WTC11 (cell line): ENCODE measurements at regions not wholly inside any gene's neighbourhood (a gene's known extent, or its start where the extent isn't known, plus 50 kb on each side); places are given as distances from the start of the nearest gene placed in this dataset.
"Not testable (repeated sequence)": the region's sequence is repeated elsewhere in the genome, so short reads cannot be mapped to it uniquely, and the experiment has no call there.

Experiments used
- ATAC-seq: fragments of 200-7000 bp; cut with Tn5 transposase; 2 replicates; pipeline ENCODE4 v1.10.0; 2021; ENCODE audit warnings: mild to moderate bottlenecking, moderate library complexity
- CTCF ChIA-PET: fragments of 300-600 bp; sonication (Branson Sonifier 250); formaldehyde crosslinking; loops from one replicate; lab custom pipeline; 2021; ENCODE audit warnings: antibody characterized with exemption; lab: Charles Lee
- POLR2A ChIA-PET: fragments of 350-600 bp; sonication (Branson Sonifier 250); formaldehyde crosslinking; loops from one replicate; lab custom pipeline; 2021; ENCODE audit warnings: antibody characterized with exemption; lab: Charles Lee
- DNase-seq: peaks from one replicate; pipeline ENCODE4 v3.0.0; 2021; ENCODE audit warnings: low spot score
- H3K27ac Mint-ChIP-seq: 2 replicates; pipeline ENCODE4 v1.8.0; 2021; ENCODE audit warnings: mixed read lengths
- H3K27me3 Mint-ChIP-seq: 2 replicates; pipeline ENCODE4 v1.8.0; 2021; ENCODE audit warnings: low read depth, mild to moderate bottlenecking, moderate library complexity, mixed read lengths
- H3K36me3 Mint-ChIP-seq: 2 replicates; pipeline ENCODE4 v1.8.0; 2021; ENCODE audit warnings: mixed read lengths
- H3K4me1 Mint-ChIP-seq: 2 replicates; pipeline ENCODE4 v1.8.0; 2022; ENCODE audit warnings: mixed read lengths
- H3K4me3 Mint-ChIP-seq: 2 replicates; pipeline ENCODE4 v1.8.0; 2021; ENCODE audit warnings: mild to moderate bottlenecking, moderate library complexity, mixed read lengths
- H3K9me3 Mint-ChIP-seq: 2 replicates; pipeline ENCODE4 v1.8.0; 2021; ENCODE audit warnings: mixed read lengths
- ATF3 ChIP-seq: sonication (generic); formaldehyde crosslinking; conservative IDR thresholded peaks from 2 replicates; pipeline ENCODE4 v1.8.1; 2022; ENCODE audit warnings: mild to moderate bottlenecking, missing genetic modification reagents
- ATF6 ChIP-seq: sonication (generic); formaldehyde crosslinking; IDR thresholded peaks from 2 replicates; pipeline ENCODE4 v1.8.1; 2023; ENCODE audit warnings: mild to moderate bottlenecking, missing genetic modification reagents
- ERG ChIP-seq: fragments of 250-450 bp; sonication (Bioruptor Pico); IDR thresholded peaks from 2 replicates; pipeline ENCODE4 v1.8.0; 2021; ENCODE audit warnings: mild to moderate bottlenecking
- ETV6 ChIP-seq: sonication (generic); formaldehyde crosslinking; IDR thresholded peaks from 2 replicates; pipeline ENCODE4 v1.8.1; 2022; ENCODE audit warnings: mild to moderate bottlenecking, missing genetic modification reagents
- FOXP1 ChIP-seq: sonication (generic); formaldehyde crosslinking; IDR thresholded peaks from 2 replicates; pipeline ENCODE4 v1.8.0; 2022; ENCODE audit warnings: missing genetic modification reagents, mild to moderate bottlenecking, moderate library complexity, borderline replicate concordance
- MAX ChIP-seq: sonication (generic); formaldehyde crosslinking; IDR thresholded peaks from 2 replicates; pipeline ENCODE4 v1.8.0; 2022; ENCODE audit warnings: mild to moderate bottlenecking, missing genetic modification reagents
- NFE2L1 ChIP-seq: sonication (generic); formaldehyde crosslinking; IDR thresholded peaks from 2 replicates; pipeline ENCODE4 v1.8.1; 2023; ENCODE audit warnings: missing genetic modification reagents
- NR1H2 ChIP-seq: sonication (generic); formaldehyde crosslinking; IDR thresholded peaks from 2 replicates; pipeline ENCODE4 v1.9.0; 2021; ENCODE audit warnings: mild to moderate bottlenecking, moderate library complexity, missing genetic modification reagents
- NR3C1 ChIP-seq: sonication (generic); formaldehyde crosslinking; conservative IDR thresholded peaks from 2 replicates; pipeline ENCODE4 v1.8.1; 2023; ENCODE audit warnings: low read depth, mild to moderate bottlenecking, missing genetic modification reagents
- PRDM15 ChIP-seq: sonication (generic); formaldehyde crosslinking; IDR thresholded peaks from 2 replicates; pipeline ENCODE4 v1.8.0; 2022; ENCODE audit warnings: missing genetic modification reagents
- PRRX2 ChIP-seq: fragments of 250-450 bp; sonication (Bioruptor Pico); IDR thresholded peaks from 2 replicates; pipeline ENCODE4 v1.8.0; 2021; ENCODE audit warnings: mild to moderate bottlenecking
- SMAD3 ChIP-seq: sonication (generic); formaldehyde crosslinking; IDR thresholded peaks from 2 replicates; pipeline ENCODE4 v1.8.0; 2022; ENCODE audit warnings: missing genetic modification reagents, mild to moderate bottlenecking, borderline replicate concordance
- SMAD4 ChIP-seq: sonication (generic); formaldehyde crosslinking; IDR thresholded peaks from 2 replicates; pipeline ENCODE4 v1.8.0; 2022; ENCODE audit warnings: mild to moderate bottlenecking, missing genetic modification reagents
- TP53 ChIP-seq: sonication (generic); formaldehyde crosslinking; IDR thresholded peaks from 2 replicates; pipeline ENCODE4 v1.8.1; 2023; ENCODE audit warnings: mild to moderate bottlenecking, missing genetic modification reagents
- ZBTB21 ChIP-seq: sonication (generic); formaldehyde crosslinking; IDR thresholded peaks from 2 replicates; pipeline ENCODE4 v1.8.1; 2023; ENCODE audit warnings: mild to moderate bottlenecking, missing genetic modification reagents, borderline replicate concordance
- ZMAT4 ChIP-seq: fragments of 250-450 bp; sonication (Bioruptor Pico); IDR thresholded peaks from 2 replicates; pipeline ENCODE4 v1.9.0; 2021; ENCODE audit warnings: mild to moderate bottlenecking
- ZNF232 ChIP-seq: sonication (generic); formaldehyde crosslinking; IDR thresholded peaks from 2 replicates; pipeline ENCODE4 v1.8.0; 2022; ENCODE audit warnings: mild to moderate bottlenecking, missing genetic modification reagents
- ZNF416 ChIP-seq: fragments of 250-450 bp; sonication (Bioruptor Pico); IDR thresholded peaks from 2 replicates; pipeline ENCODE4 v1.9.0; 2021; ENCODE audit warnings: mild to moderate bottlenecking, inconsistent platforms
- ZNF425 ChIP-seq: fragments of 250-450 bp; sonication (Bioruptor Pico); conservative IDR thresholded peaks from 2 replicates; pipeline ENCODE4 v1.9.0; 2021; ENCODE audit warnings: mild to moderate bottlenecking
- ZNF671 ChIP-seq: fragments of 250-450 bp; sonication (Bioruptor Pico); IDR thresholded peaks from 2 replicates; pipeline ENCODE4 v1.8.0; 2021; ENCODE audit warnings: mild to moderate bottlenecking

GRCh38 chr12:103026643-103027042, 69.2 kb downstream of the ASCL1 start:
- H3K27ac Mint-ChIP-seq, H3K9me3 Mint-ChIP-seq, CTCF ChIA-PET, H3K4me1 Mint-ChIP-seq, DNase-seq, H3K4me3 Mint-ChIP-seq, H3K27me3 Mint-ChIP-seq, POLR2A ChIA-PET, H3K36me3 Mint-ChIP-seq, ATAC-seq: not testable (repeated sequence)

- Mint-ChIP-seq H3K4me1 (peaks cover 5% of the 10 kb centered on the region; the same call in 1 of the 2 replicates), H3K36me3 (no peaks in the 10 kb centered on the region; the same call in 1 of the 2 replicates), H3K4me3 (no peak overlapping the region), H3K27ac (no peak overlapping the region), H3K27me3 (no peaks in the 10 kb centered on the region; the same call in 1 of the 2 replicates), H3K9me3 (peaks cover 9% of the 10 kb centered on the region)
- ChIA-PET CTCF (interaction anchor here (0.7 kb wide), 1 partner anchor 80 kb away, joined by 3 read pairs; no protein-coding TSS in a partner anchor), POLR2A (no interaction called here)
- ATAC-seq (no peak), DNase-seq (no peak)
- TF ChIP-seq PRRX2 (CRISPR knock-in tag): no peak
- no peak for TF ChIP-seq ZNF671 (CRISPR knock-in tag)
- no peak for TF ChIP-seq SMAD3 (CRISPR knock-in tag)
- no peak for TF ChIP-seq TP53 (CRISPR knock-in tag)
- no peak for TF ChIP-seq ZNF416 (CRISPR knock-in tag)
- TF ChIP-seq NR3C1 (CRISPR knock-in tag): no peak
- TF ChIP-seq FOXP1 (CRISPR knock-in tag): no peak
- no peak for TF ChIP-seq ERG (CRISPR knock-in tag)
- TF ChIP-seq ATF6 (CRISPR knock-in tag): no peak
- TF ChIP-seq ZMAT4: no peak
- TF ChIP-seq ZNF425 (CRISPR knock-in tag): no peak
- TF ChIP-seq ZBTB21 (CRISPR knock-in tag): no peak
- no peak for TF ChIP-seq NR1H2 (CRISPR knock-in tag)
- no peak for TF ChIP-seq SMAD4
- no peak for TF ChIP-seq ATF3 (CRISPR knock-in tag)
- TF ChIP-seq NFE2L1 (CRISPR knock-in tag): no peak
- no peak for TF ChIP-seq ZNF232 (CRISPR knock-in tag)
- TF ChIP-seq MAX (CRISPR knock-in tag): no peak
- no peak for TF ChIP-seq PRDM15 (CRISPR knock-in tag)
- no peak for TF ChIP-seq ETV6 (CRISPR knock-in tag)
Observed at GRCh38 chr12:103028881-103029639, 71.6 kb downstream of the ASCL1 start.
